OCI-LY7 (cell line): ENCODE measurements at regions not wholly inside any gene's neighbourhood (a gene's known extent, or its start where the extent isn't known, plus 50 kb on each side); places are given as distances from the start of the nearest gene placed in this dataset.

Experiments used
- BruUV-seq: library from RNA; stranded (reverse); fragments of 400-500 nt; replicated peaks from 2 replicates; lab custom pipeline; 2021; lab: Mats Ljungman, UMichigan
- CTCF ChIA-PET: fragments of 300-600 bp; sonication (Branson Sonifier 250); formaldehyde crosslinking; loops from one replicate; lab custom pipeline; 2022; ENCODE audit warnings: antibody characterized with exemption; ENCODE audit not compliant: unreplicated experiment; lab: Charles Lee
- POLR2A ChIA-PET: fragments of 300-600 bp; sonication (Branson Sonifier 250); formaldehyde crosslinking; loops from one replicate; lab custom pipeline; 2022; ENCODE audit warnings: antibody characterized with exemption; lab: Charles Lee
- DNase-seq: peaks from one replicate; pipeline ENCODE4 v3.0.0-alpha.2; 2015; ENCODE audit warnings: low spot score
- H2AFZ ChIP-seq: fragments of 200-600 bp; sonication (generic), shearing (Covaris generic); 2 replicates; pipeline ENCODE4 v1.6.1; 2014; ENCODE audit warnings: mild to moderate bottlenecking, antibody characterized with exemption, low read length, moderate library complexity
- H3K27ac ChIP-seq: fragments of 200-600 bp; sonication (generic); 2 replicates; pipeline ENCODE4 v1.5.1; 2014; ENCODE audit warnings: mixed run types, low read depth, mild to moderate bottlenecking, moderate library complexity, low read length, inconsistent platforms; ENCODE audit not compliant: poor library complexity, severe bottlenecking
- H3K36me3 ChIP-seq: fragments of 200-600 bp; sonication (generic); 2 replicates; pipeline ENCODE4 v1.6.1; 2014; ENCODE audit warnings: mild to moderate bottlenecking, antibody characterized with exemption, low read length, moderate library complexity, mixed read lengths; ENCODE audit not compliant: insufficient read depth
- H3K4me1 ChIP-seq: fragments of 200-600 bp; sonication (generic); 2 replicates; pipeline ENCODE4 v1.5.1; 2014; ENCODE audit warnings: mild to moderate bottlenecking, low read length; ENCODE audit not compliant: insufficient read depth, poor library complexity, severe bottlenecking
- H3K4me2 ChIP-seq: fragments of 200-600 bp; sonication (generic); 2 replicates; pipeline ENCODE4 v1.6.1; 2014; ENCODE audit warnings: mild to moderate bottlenecking, low read length
- H3K4me3 ChIP-seq: fragments of 200-600 bp; sonication (generic); 2 replicates; pipeline ENCODE4 v1.5.1; 2014; ENCODE audit warnings: mild to moderate bottlenecking, low read depth, low read length; ENCODE audit not compliant: poor library complexity, severe bottlenecking
- H3K79me2 ChIP-seq: fragments of 200-600 bp; sonication (generic); 2 replicates; pipeline ENCODE4 v1.6.1; 2016; ENCODE audit warnings: low read depth, mild to moderate bottlenecking, low read length, moderate library complexity, mixed read lengths; ENCODE audit not compliant: insufficient read depth
- H3K9me2 ChIP-seq: fragments of 200-600 bp; sonication (generic); 2 replicates; pipeline ENCODE4 v1.6.1; 2016; ENCODE audit warnings: mild to moderate bottlenecking, low read length, mixed read lengths; ENCODE audit not compliant: insufficient read depth
- H3K9me3 ChIP-seq: fragments of 200-600 bp; sonication (generic); 2 replicates; pipeline ENCODE4 v1.6.1; 2014; ENCODE audit warnings: mild to moderate bottlenecking, mixed run types, low read length, mixed read lengths
- H4K20me1 ChIP-seq: fragments of 200-600 bp; sonication (generic); 2 replicates; pipeline ENCODE4 v1.6.1; 2014; ENCODE audit warnings: mild to moderate bottlenecking, antibody characterized with exemption, low read length, moderate library complexity, mixed read lengths; ENCODE audit not compliant: insufficient read depth
- EZH2phosphoT487 ChIP-seq: fragments of 200-600 bp; sonication (generic); IDR thresholded peaks from 2 replicates; pipeline ENCODE4 v1.6.1; 2018; ENCODE audit warnings: low read depth, borderline replicate concordance, mild to moderate bottlenecking, mixed run types, antibody characterized with exemption, low read length, moderate library complexity, mixed read lengths
- intact Hi-C: fragments of 100-400 bp; cut with micrococcal nuclease; formaldehyde crosslinking; loops from one replicate; pipeline ENCODE4 v1.10.0; 2022; ENCODE audit not compliant: unreplicated experiment
- TF ChIP-seq, protein P1 (sequence below): fragments of 200-600 bp; sonication (generic); conservative IDR thresholded peaks from 2 replicates; pipeline ENCODE4 v1.5.1; 2014; ENCODE audit warnings: mild to moderate bottlenecking, antibody characterized with exemption, low read length, moderate library complexity, mixed read lengths

DNA sequence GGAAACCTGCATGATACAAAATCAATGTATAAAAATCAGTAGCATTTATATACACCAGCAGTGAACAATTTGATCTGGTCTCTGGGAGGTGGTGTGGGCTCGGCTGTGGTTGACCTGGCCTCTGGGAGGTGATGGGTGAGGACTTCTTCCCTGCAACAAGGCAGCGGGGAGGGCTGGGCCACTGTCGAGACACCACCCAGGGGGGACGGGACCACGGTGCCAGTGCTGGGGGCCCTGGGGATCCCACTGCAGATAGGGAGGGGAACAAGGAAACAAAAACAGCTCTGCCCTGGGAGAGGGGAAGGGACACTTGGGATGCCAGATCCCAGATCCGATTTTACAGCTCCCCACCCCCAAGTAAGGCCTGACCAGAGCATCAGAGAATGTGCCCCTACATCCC lies 189.6 kb upstream of the SFSWAP start:
- POLR2A ChIA-PET, result no interaction called here
- no TSS peak for BruUV-seq

GRCh38 chr12:131525795-131526508 lies 184.9 kb upstream of the SFSWAP start:
- Histone ChIP-seq H3K9me2 (no peaks in the 10 kb centered on the region), H3K4me1 (no peaks in the 10 kb centered on the region), H3K36me3 (no peaks in the 10 kb centered on the region), H3K4me2 (no peak overlapping the region), H3K4me3 (no peak overlapping the region), H3K79me2 (no peaks in the 10 kb centered on the region), H4K20me1 (no peaks in the 10 kb centered on the region), H3K27ac (no peak overlapping the region), H3K9me3 (no peaks in the 10 kb centered on the region), H2AFZ (no peak overlapping the region)
- TF ChIP-seq, protein P1, sequence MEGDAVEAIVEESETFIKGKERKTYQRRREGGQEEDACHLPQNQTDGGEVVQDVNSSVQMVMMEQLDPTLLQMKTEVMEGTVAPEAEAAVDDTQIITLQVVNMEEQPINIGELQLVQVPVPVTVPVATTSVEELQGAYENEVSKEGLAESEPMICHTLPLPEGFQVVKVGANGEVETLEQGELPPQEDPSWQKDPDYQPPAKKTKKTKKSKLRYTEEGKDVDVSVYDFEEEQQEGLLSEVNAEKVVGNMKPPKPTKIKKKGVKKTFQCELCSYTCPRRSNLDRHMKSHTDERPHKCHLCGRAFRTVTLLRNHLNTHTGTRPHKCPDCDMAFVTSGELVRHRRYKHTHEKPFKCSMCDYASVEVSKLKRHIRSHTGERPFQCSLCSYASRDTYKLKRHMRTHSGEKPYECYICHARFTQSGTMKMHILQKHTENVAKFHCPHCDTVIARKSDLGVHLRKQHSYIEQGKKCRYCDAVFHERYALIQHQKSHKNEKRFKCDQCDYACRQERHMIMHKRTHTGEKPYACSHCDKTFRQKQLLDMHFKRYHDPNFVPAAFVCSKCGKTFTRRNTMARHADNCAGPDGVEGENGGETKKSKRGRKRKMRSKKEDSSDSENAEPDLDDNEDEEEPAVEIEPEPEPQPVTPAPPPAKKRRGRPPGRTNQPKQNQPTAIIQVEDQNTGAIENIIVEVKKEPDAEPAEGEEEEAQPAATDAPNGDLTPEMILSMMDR, result no peak
- no peak for TF ChIP-seq EZH2phosphoT487
- POLR2A ChIA-PET, result no interaction called here
- intact Hi-C loops, result no loop called here
- no peak for DNase-seq
- CTCF ChIA-PET, result no interaction called here
- no TSS peak for BruUV-seq

More for the DNA sequence above, 189.6 kb upstream of the SFSWAP start:
- no peaks in the 10 kb centered on the region for H3K4me1 ChIP-seq
- H3K4me2 ChIP-seq, result no peak overlapping the region
- no peak overlapping the region for H3K27ac ChIP-seq
- no peaks in the 10 kb centered on the region for H4K20me1 ChIP-seq
- TF ChIP-seq EZH2phosphoT487, result no peak
- TF ChIP-seq, protein P1, result no peak
- no peak for DNase-seq
- no peak overlapping the region for H3K4me3 ChIP-seq
- no peaks in the 10 kb centered on the region for H3K9me2 ChIP-seq
- CTCF ChIA-PET, result no interaction called here
- H3K79me2 ChIP-seq, result no peaks in the 10 kb centered on the region
- H3K36me3 ChIP-seq, result no peaks in the 10 kb centered on the region
- H3K9me3 ChIP-seq, result no peaks in the 10 kb centered on the region
- H2AFZ ChIP-seq, result no peak overlapping the region
- intact Hi-C loops, result no loop called here

DNA sequence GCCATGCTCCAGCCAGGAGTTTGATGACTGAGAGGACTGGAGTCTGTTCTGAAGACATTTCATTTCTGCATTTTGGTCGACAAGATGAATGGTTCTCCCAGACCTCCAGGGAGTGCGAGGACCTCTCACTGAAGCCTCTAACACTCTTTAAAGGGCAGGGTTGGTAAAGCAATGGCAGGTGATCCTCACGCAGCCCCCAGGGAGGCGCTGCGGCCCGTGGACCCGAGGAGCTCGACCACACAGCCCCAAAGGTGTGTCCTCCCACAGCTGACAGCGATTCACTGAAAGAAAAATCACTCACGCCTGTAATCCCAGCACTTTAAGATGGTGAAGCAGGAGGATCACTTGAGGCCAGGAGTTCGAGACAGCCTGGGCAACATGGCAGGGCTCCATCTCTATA lies 183.8 kb upstream of the SFSWAP start:
- H3K4me1 ChIP-seq, result no peaks in the 10 kb centered on the region
- DNase-seq, result no peak
- no TSS peak for BruUV-seq
- H3K27ac ChIP-seq, result no peak overlapping the region
- no peak overlapping the region for H3K4me2 ChIP-seq
- TF ChIP-seq EZH2phosphoT487, result no peak
- TF ChIP-seq, protein P1, result no peak
- H4K20me1 ChIP-seq, result no peaks in the 10 kb centered on the region
- no peak overlapping the region for H2AFZ ChIP-seq
- H3K9me3 ChIP-seq, result no peaks in the 10 kb centered on the region
- CTCF ChIA-PET, result no interaction called here
- no peaks in the 10 kb centered on the region for H3K9me2 ChIP-seq
- POLR2A ChIA-PET, result interaction anchor here (0.7 kb wide), 1 partner anchor 15 kb away, joined by 3 read pairs; no protein-coding TSS in a partner anchor
- intact Hi-C loops, result no loop called here
- H3K36me3 ChIP-seq, result no peaks in the 10 kb centered on the region
- H3K4me3 ChIP-seq, result no peak overlapping the region
- H3K79me2 ChIP-seq, result no peaks in the 10 kb centered on the region
